ENCODE measurements at regions not wholly inside any gene's neighbourhood (a gene's known extent, or its start where the extent isn't known, plus 50 kb on each side); places are given as distances from the start of the nearest gene placed in this dataset.

GRCh38 chr2:107711941-107712340 is 114.8 kb upstream of the RGPD4 start:
- Histone ChIP-seq H3K9me3 (replicated peaks; ENCODE audit: control insufficient read depth, insufficient read depth, low read depth, low read length) (no peaks in the 10 kb centered on the region), H3K4me1 (replicated peaks in 1 of 2; ENCODE audit: control insufficient read depth in 2 of 2, insufficient read depth in 2 of 2, low read length in 2 of 2) (peaks cover 0 to 6% of the 10 kb centered on the region in 2 experiments; a peak in 2 of 5 replicates), H3K9ac (ENCODE audit: insufficient read depth in 1 of 2, low read depth in 2 of 2, low read length in 2 of 2) (no peak overlapping the region), H3K27ac (ENCODE audit: extremely low read depth, low read depth, low read length) (no peak overlapping the region), H3K79me2 (ENCODE audit: control insufficient read depth, insufficient read depth, low read length) (peaks cover 85% of the 10 kb centered on the region), H3K4me3 (no peak overlapping the region), H3K36me3 (ENCODE audit: control insufficient read depth, insufficient read depth, low read length) (peaks cover 74% of the 10 kb centered on the region), H3K9me1 (ENCODE audit: control insufficient read depth, insufficient read depth, low read length) (no peaks in the 10 kb centered on the region), H2AFZ (ENCODE audit: low read depth, low read length) (no peak overlapping the region), H4K20me1 (replicated peaks; ENCODE audit: control insufficient read depth, insufficient read depth, low read length) (no peaks in the 10 kb centered on the region), H3K27me3 (ENCODE audit: control insufficient read depth in 2 of 2, insufficient read depth in 2 of 2, low read length in 2 of 2) (no peaks in the 10 kb centered on the region), H3K4me2 (ENCODE audit: insufficient read depth, low read length) (no peak overlapping the region)
- CTCF ChIA-PET (ENCODE audit: low intra/inter-chr PET ratio), result interaction anchor here (0.6 kb wide), 1 partner anchor 88 kb away, joined by 4 read pairs; no protein-coding TSS in a partner anchor
- ATAC-seq (peak; percentile 45), DNase-seq (ENCODE audit: extremely low read depth in 1 of 4, low spot score in 3 of 4) (no peak), FAIRE-seq (no peak)
- intact Hi-C loops (cut with micrococcal nuclease) (no loop called here), in situ Hi-C loops (cut with MboI) (no loop called here)
- POLR2A ChIA-PET, result interaction anchor here (1.4 kb wide), 1 partner anchor 22 kb away, joined by 4 read pairs; no protein-coding TSS in a partner anchor
- 20% methylated on average over 3 of the region's 3 CpGs for WGBS (ENCODE audit: insufficient coverage, low coverage, missing lambda C conversion rate)
- BruUV-seq (replicated peaks), result no TSS peak
- TF ChIP-seq SUPT5H (IDR thresholded peaks at IDR 0.05) (peak; percentile 30; the same call in 1 of the 2 replicates), POLR2B (IDR thresholded peaks at IDR 0.05; ENCODE audit: low read depth, partially characterized antibody) (peak; percentile 51), SREBF1 (IDR thresholded peaks at IDR 0.05; ENCODE audit: borderline replicate concordance, low read depth, low read length) (no peak), POLR2A (conservative IDR thresholded peaks at IDR 0.05) (peak; percentile 36; the same call in 1 of the 2 replicates), ZNF699 (CRISPR knock-in tag; IDR thresholded peaks at IDR 0.05; ENCODE audit: insufficient replicate concordance) (no peak), TFE3 (CRISPR knock-in tag; IDR thresholded peaks at IDR 0.05) (no peak), ZNF41 (CRISPR knock-in tag; conservative IDR thresholded peaks at IDR 0.05) (no peak), NFIX (CRISPR knock-in tag; IDR thresholded peaks at IDR 0.05; ENCODE audit: low read depth) (no peak), RCOR1 (IDR thresholded peaks at IDR 0.05; ENCODE audit: borderline replicate concordance in 1 of 2, low read depth in 2 of 2, low read length in 2 of 2) (no peak), EZH2 (IDR thresholded peaks at IDR 0.05; ENCODE audit: borderline replicate concordance, low read depth, low read length) (no peak), CHD2 (IDR thresholded peaks at IDR 0.05; ENCODE audit: low read depth, low read length) (peak; percentile 61), ZSCAN29 (IDR thresholded peaks at IDR 0.05) (no peak), ZNF639 (CRISPR knock-in tag; conservative IDR thresholded peaks at IDR 0.05 in 1 of 2, IDR thresholded peaks at IDR 0.05 in 1 of 2) (no peak), HDAC1 (IDR thresholded peaks at IDR 0.05) (no peak), TAF15 (IDR thresholded peaks at IDR 0.05; ENCODE audit: low read depth, low read length) (no peak), POLR2AphosphoS2 (IDR thresholded peaks at IDR 0.05; ENCODE audit: low read length) (peak; percentile 87), THAP12 (CRISPR knock-in tag; IDR thresholded peaks at IDR 0.05) (no peak), HCFC1 (IDR thresholded peaks at IDR 0.05; ENCODE audit: low read depth, low read length) (no peak)
- TF ChIP-seq, protein P1, sequence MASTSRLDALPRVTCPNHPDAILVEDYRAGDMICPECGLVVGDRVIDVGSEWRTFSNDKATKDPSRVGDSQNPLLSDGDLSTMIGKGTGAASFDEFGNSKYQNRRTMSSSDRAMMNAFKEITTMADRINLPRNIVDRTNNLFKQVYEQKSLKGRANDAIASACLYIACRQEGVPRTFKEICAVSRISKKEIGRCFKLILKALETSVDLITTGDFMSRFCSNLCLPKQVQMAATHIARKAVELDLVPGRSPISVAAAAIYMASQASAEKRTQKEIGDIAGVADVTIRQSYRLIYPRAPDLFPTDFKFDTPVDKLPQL (IDR thresholded peaks at IDR 0.05; ENCODE audit: extremely low read depth, insufficient read length), result no peak

Measured in K562 (cell line).